Activated CD4-positive, CD25-positive, alpha-beta regulatory T cell treated with anti-CD3 and anti-CD28 coated beads, Interleukin-2, amount 50 U/mL, for 24 hours (primary cell): ENCODE measurements at regions not wholly inside any gene's neighbourhood (a gene's known extent, or its start where the extent isn't known, plus 50 kb on each side); places are given as distances from the start of the nearest gene placed in this dataset.
"Not testable (repeated sequence)": the region's sequence is repeated elsewhere in the genome, so short reads cannot be mapped to it uniquely, and the experiment has no call there.

ENCODE experiments used
- ATAC-seq, 2 donors: fragments of 150-1000 bp; cut with Tn5 transposase; one replicate each; pipeline ENCODE4 v1.10.0; 2021; ENCODE audit warnings: mild to moderate bottlenecking in 1 of 2, moderate library complexity in 1 of 2

DNA sequence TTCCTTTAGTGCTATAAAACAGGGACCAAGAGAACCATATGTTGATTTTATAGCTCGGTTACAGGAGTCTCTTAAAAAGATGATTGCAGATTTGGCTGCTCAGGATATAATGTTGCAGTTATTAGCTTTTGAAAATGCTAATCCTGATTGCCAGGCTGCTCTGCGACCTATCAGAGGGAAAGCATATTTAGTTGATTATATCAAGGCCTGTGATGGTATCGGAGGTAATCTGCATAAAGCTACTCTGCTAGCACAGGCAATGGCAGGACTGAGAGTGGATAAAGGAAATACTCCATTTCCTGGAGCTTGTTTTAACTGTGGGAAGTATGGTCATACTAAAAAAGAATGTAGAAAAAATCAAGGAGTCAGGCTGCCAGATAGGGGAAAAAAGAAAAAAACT, 99.0 kb upstream of the CCNH start:
- ATAC-seq, result not testable (repeated sequence)

DNA sequence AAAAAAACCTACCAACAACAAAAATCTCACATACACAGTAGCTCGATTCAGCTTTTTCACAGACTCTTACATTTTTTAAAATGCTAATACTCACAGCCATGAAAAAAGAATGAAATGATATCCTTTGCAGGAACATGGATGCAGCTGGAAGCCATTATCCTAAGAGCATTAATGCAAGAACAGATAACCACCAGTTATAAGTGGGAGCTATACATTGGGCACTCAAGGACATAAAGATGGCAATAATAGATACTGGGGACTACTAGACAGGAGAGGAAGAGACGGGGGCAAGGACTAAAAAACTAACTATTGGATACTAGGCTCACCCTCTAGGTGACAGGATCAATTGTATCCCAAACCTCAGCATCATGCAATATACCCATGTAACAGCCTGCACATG, 90.3 kb upstream of the CCNH start:
- ATAC-seq, result no peak

DNA sequence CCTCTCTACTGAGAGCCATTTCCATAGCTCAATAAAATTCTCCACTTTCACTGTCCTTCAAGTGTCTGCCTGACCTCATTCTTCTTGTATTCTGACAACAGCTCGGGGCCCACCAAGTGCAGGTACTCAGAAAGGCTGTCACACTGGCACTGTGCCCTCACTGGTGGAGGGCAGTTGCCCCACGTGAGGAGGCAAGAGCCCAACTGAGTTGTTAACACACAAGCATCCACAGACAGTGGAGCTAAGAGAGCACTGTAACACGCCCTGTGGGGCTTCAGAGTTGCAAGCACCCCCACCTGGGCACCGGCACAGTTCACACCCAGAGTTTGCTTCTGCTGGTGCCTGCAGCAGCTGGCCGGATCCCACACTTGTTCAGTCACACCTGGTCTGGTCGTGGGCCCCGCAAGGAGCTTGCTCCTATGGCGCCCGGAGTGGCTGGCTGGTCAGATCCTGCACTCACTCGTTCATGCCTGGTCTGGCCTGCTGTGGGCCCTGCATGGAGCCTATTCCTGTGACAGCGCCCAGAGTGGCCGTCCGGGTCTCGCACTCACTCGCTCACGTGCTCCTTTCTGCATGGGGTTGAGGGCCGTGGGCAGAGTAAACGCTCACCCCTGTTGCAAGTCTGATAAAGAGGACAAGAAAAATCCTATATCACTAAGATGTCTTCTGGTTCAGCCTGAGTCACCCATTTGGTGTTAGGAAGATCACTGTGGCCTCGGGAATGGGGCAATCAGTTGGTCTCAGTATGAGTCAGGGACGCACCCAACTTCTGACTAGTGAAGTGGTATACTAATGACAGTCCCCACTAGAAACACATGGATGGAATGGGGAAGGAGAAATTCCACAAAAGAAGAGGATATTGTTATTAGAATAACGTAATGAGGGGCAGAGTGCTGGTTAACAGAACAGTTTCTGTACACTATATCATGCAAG, 87.0 kb upstream of the CCNH start:
- no peak for ATAC-seq
